COR-L47 (cell line): ENCODE measurements at regions not wholly inside any gene's neighbourhood (a gene's known extent, or its start where the extent isn't known, plus 50 kb on each side); places are given as distances from the start of the nearest gene placed in this dataset.

Experiments used
- DNase-seq: peaks from one replicate; lab custom pipeline; 2025; lab: John Stamatoyannopoulos, UW

GRCh38 chr5:35430381-35431162 is 187.1 kb upstream of the SPEF2 start:
- DNase-seq = no peak

- DNase-seq = no peak
These were observed 189.9 kb upstream of the PRLR start for GRCh38 chr5:35420200-35420599.

- DNase-seq = no peak
These were observed 186.8 kb upstream of the PRLR start for GRCh38 chr5:35417040-35417439.

GRCh38 chr5:35416217-35416988 is 186.1 kb upstream of the PRLR start:
- DNase-seq = no peak

GRCh38 chr5:35415309-35415708 is 185.0 kb upstream of the PRLR start:
- DNase-seq = no peak

GRCh38 chr5:35409361-35409760 is 179.1 kb upstream of the PRLR start:
- DNase-seq = no peak

GRCh38 chr5:35408146-35408545 is 177.9 kb upstream of the PRLR start:
- DNase-seq = no peak

- no peak for DNase-seq
These were observed 177.4 kb upstream of the PRLR start for GRCh38 chr5:35407697-35408096.

GRCh38 chr5:35405938-35406337 is 175.7 kb upstream of the PRLR start:
- DNase-seq = no peak

- DNase-seq = no peak
These were observed 174.4 kb upstream of the PRLR start for GRCh38 chr5:35404701-35405100.

- DNase-seq = no peak
These were observed 163.6 kb upstream of the PRLR start for GRCh38 chr5:35393901-35394300.

- no peak for DNase-seq
These were observed 154.4 kb upstream of the PRLR start for GRCh38 chr5:35384658-35385057.

GRCh38 chr5:35383041-35383440 is 152.8 kb upstream of the PRLR start:
- DNase-seq = no peak

- DNase-seq = no peak
These were observed 147.4 kb upstream of the PRLR start for GRCh38 chr5:35377653-35378052.

GRCh38 chr5:35374584-35374983 is 144.3 kb upstream of the PRLR start:
- no peak for DNase-seq

- DNase-seq = no peak
These were observed 143.0 kb upstream of the PRLR start for GRCh38 chr5:35373249-35373648.

GRCh38 chr5:35372482-35372881 is 142.2 kb upstream of the PRLR start:
- DNase-seq = no peak

- DNase-seq = peak; percentile 1
These were observed 141.7 kb upstream of the PRLR start for GRCh38 chr5:35371951-35372426.

GRCh38 chr5:35370871-35371270 is 140.6 kb upstream of the PRLR start:
- no peak for DNase-seq

- DNase-seq = peak; percentile 54
These were observed 139.9 kb upstream of the PRLR start for GRCh38 chr5:35369965-35370790.

- no peak for DNase-seq
These were observed 137.2 kb upstream of the PRLR start for GRCh38 chr5:35367526-35367925.

GRCh38 chr5:35365758-35366157 is 135.5 kb upstream of the PRLR start:
- DNase-seq = no peak
